Activated CD4-positive, alpha-beta T cell treated with anti-CD3 and anti-CD28 coated beads, Interleukin-2, amount 10 ng/mL, durations not matched to agents 7 days and 5 days (primary cell): ENCODE measurements at regions not wholly inside any gene's neighbourhood (a gene's known extent, or its start where the extent isn't known, plus 50 kb on each side); places are given as distances from the start of the nearest gene placed in this dataset.
"Not testable (repeated sequence)": the region's sequence is repeated elsewhere in the genome, so short reads cannot be mapped to it uniquely, and the experiment has no call there.

Source experiments
- CTCF ChIA-PET: fragments of 350-600 bp; sonication (Branson Sonifier 250); formaldehyde crosslinking; loops from one replicate; lab custom pipeline; 2021; ENCODE audit warnings: antibody characterized with exemption; lab: Charles Lee
- POLR2A ChIA-PET: fragments of 350-600 bp; sonication (Branson Sonifier 250); formaldehyde crosslinking; loops from one replicate; lab custom pipeline; 2021; ENCODE audit warnings: antibody characterized with exemption; lab: Charles Lee
- DNase-seq: peaks from one replicate; pipeline ENCODE4 v3.0.0-alpha.2; 2020
- H3K27ac Mint-ChIP-seq: one replicate; pipeline ENCODE4 v1.8.0; 2021; ENCODE audit warnings: mild to moderate bottlenecking, moderate library complexity, mixed read lengths
- H3K27me3 Mint-ChIP-seq: one replicate; pipeline ENCODE4 v1.8.0; 2021; ENCODE audit warnings: mixed read lengths
- H3K36me3 Mint-ChIP-seq: one replicate; pipeline ENCODE4 v1.8.0; 2021; ENCODE audit warnings: low read depth, mixed read lengths
- H3K4me1 Mint-ChIP-seq: one replicate; pipeline ENCODE4 v1.8.0; 2021; ENCODE audit warnings: mixed read lengths
- H3K4me3 Mint-ChIP-seq: one replicate; pipeline ENCODE4 v1.8.0; 2021; ENCODE audit warnings: mild to moderate bottlenecking, moderate library complexity, mixed read lengths
- H3K9me3 Mint-ChIP-seq: one replicate; pipeline ENCODE4 v1.8.0; 2021; ENCODE audit warnings: mixed read lengths

GRCh38 chr4:75207902-75208301 is 275.0 kb downstream of the PARM1 start:
- Mint-ChIP-seq H3K27ac (no peak overlapping the region), H3K4me3 (no peak overlapping the region), H3K9me3 (no peaks in the 10 kb centered on the region), H3K4me1 (no peaks in the 10 kb centered on the region), H3K27me3 (no peaks in the 10 kb centered on the region), H3K36me3 (no peaks in the 10 kb centered on the region)
- CTCF ChIA-PET: no interaction called here
- POLR2A ChIA-PET: no interaction called here
- no peak for DNase-seq

GRCh38 chr4:75195111-75195510 is 262.2 kb downstream of the PARM1 start:
- Mint-ChIP-seq H3K36me3 (no peaks in the 10 kb centered on the region), H3K27me3 (no peaks in the 10 kb centered on the region), H3K4me1 (no peaks in the 10 kb centered on the region), H3K9me3 (no peaks in the 10 kb centered on the region), H3K4me3 (no peak overlapping the region), H3K27ac (no peak overlapping the region)
- ChIA-PET POLR2A (no interaction called here), CTCF (no interaction called here)
- DNase-seq: no peak

GRCh38 chr4:75194180-75194579 is 261.3 kb downstream of the PARM1 start:
- ChIA-PET POLR2A (no interaction called here), CTCF (interaction anchor here (0.5 kb wide), 1 partner anchor 1427 kb away, joined by 4 read pairs; no protein-coding TSS in a partner anchor)
- Mint-ChIP-seq H3K9me3 (no peaks in the 10 kb centered on the region), H3K27me3 (no peaks in the 10 kb centered on the region), H3K4me1 (no peaks in the 10 kb centered on the region), H3K27ac (no peak overlapping the region), H3K4me3 (no peak overlapping the region), H3K36me3 (no peaks in the 10 kb centered on the region)
- DNase-seq: no peak

GRCh38 chr4:75192182-75192581 is 259.3 kb downstream of the PARM1 start:
- H3K9me3 Mint-ChIP-seq, DNase-seq, H3K36me3 Mint-ChIP-seq, POLR2A ChIA-PET, H3K4me3 Mint-ChIP-seq, H3K4me1 Mint-ChIP-seq, H3K27ac Mint-ChIP-seq, H3K27me3 Mint-ChIP-seq: not testable (repeated sequence)
- CTCF ChIA-PET: interaction anchor here (0.6 kb wide), 1 partner anchor 103 kb away, joined by 5 read pairs; no protein-coding TSS in a partner anchor

- H3K4me3 Mint-ChIP-seq: no peak overlapping the region
These were observed 256.9 kb downstream of the PARM1 start for GRCh38 chr4:75189711-75190335.

GRCh38 chr4:75180790-75181776 is 248.2 kb downstream of the PARM1 start:
- ChIA-PET CTCF (no interaction called here), POLR2A (no interaction called here)
- H3K9me3 Mint-ChIP-seq: no peaks in the 10 kb centered on the region
- H3K4me1 Mint-ChIP-seq: no peaks in the 10 kb centered on the region
- H3K36me3 Mint-ChIP-seq: no peaks in the 10 kb centered on the region
- H3K27ac Mint-ChIP-seq: no peak overlapping the region
- H3K27me3 Mint-ChIP-seq: peaks cover 6% of the 10 kb centered on the region
- no peak overlapping the region for H3K4me3 Mint-ChIP-seq
- DNase-seq: no peak

More at GRCh38 chr4:75189711-75190335, 256.9 kb downstream of the PARM1 start:
- ChIA-PET POLR2A (no interaction called here), CTCF (no interaction called here)
- no peaks in the 10 kb centered on the region for H3K27me3 Mint-ChIP-seq
- H3K27ac Mint-ChIP-seq: no peak overlapping the region
- H3K36me3 Mint-ChIP-seq: no peaks in the 10 kb centered on the region
- no peak for DNase-seq
- H3K9me3 Mint-ChIP-seq: no peaks in the 10 kb centered on the region
- no peaks in the 10 kb centered on the region for H3K4me1 Mint-ChIP-seq

GRCh38 chr4:75180217-75180616 is 247.3 kb downstream of the PARM1 start:
- Mint-ChIP-seq H3K4me3 (no peak overlapping the region), H3K27ac (no peak overlapping the region), H3K36me3 (no peaks in the 10 kb centered on the region), H3K9me3 (no peaks in the 10 kb centered on the region), H3K27me3 (peaks cover 6% of the 10 kb centered on the region), H3K4me1 (no peaks in the 10 kb centered on the region)
- CTCF ChIA-PET: no interaction called here
- DNase-seq: no peak
- POLR2A ChIA-PET: no interaction called here

- Mint-ChIP-seq H3K4me3 (no peak overlapping the region), H3K9me3 (no peaks in the 10 kb centered on the region), H3K36me3 (no peaks in the 10 kb centered on the region), H3K4me1 (no peaks in the 10 kb centered on the region), H3K27ac (no peak overlapping the region), H3K27me3 (peaks cover 6% of the 10 kb centered on the region)
- ChIA-PET CTCF (no interaction called here), POLR2A (no interaction called here)
- no peak for DNase-seq
These were observed 246.6 kb downstream of the PARM1 start for GRCh38 chr4:75179510-75179909.

- no peaks in the 10 kb centered on the region for H3K36me3 Mint-ChIP-seq
- ChIA-PET POLR2A (no interaction called here), CTCF (no interaction called here)
- H3K27me3 Mint-ChIP-seq: no peaks in the 10 kb centered on the region
- no peaks in the 10 kb centered on the region for H3K4me1 Mint-ChIP-seq
- H3K27ac Mint-ChIP-seq: no peak overlapping the region
- no peak overlapping the region for H3K4me3 Mint-ChIP-seq
- no peak for DNase-seq
- H3K9me3 Mint-ChIP-seq: no peaks in the 10 kb centered on the region
These were observed 239.6 kb downstream of the PARM1 start for GRCh38 chr4:75172551-75172950.

GRCh38 chr4:75169427-75169826 is 236.5 kb downstream of the PARM1 start:
- CTCF ChIA-PET: no interaction called here
- POLR2A ChIA-PET: no interaction called here
- H3K27ac Mint-ChIP-seq: no peak overlapping the region
- H3K36me3 Mint-ChIP-seq: no peaks in the 10 kb centered on the region
- no peak overlapping the region for H3K4me3 Mint-ChIP-seq
- H3K4me1 Mint-ChIP-seq: no peaks in the 10 kb centered on the region
- no peak for DNase-seq
- no peaks in the 10 kb centered on the region for H3K27me3 Mint-ChIP-seq
- H3K9me3 Mint-ChIP-seq: peaks cover 11% of the 10 kb centered on the region

- H3K27me3 Mint-ChIP-seq: no peaks in the 10 kb centered on the region
- ChIA-PET POLR2A (no interaction called here), CTCF (no interaction called here)
- H3K4me3 Mint-ChIP-seq: no peak overlapping the region
- H3K4me1 Mint-ChIP-seq: no peaks in the 10 kb centered on the region
- H3K36me3 Mint-ChIP-seq: no peaks in the 10 kb centered on the region
- peaks cover 11% of the 10 kb centered on the region for H3K9me3 Mint-ChIP-seq
- no peak overlapping the region for H3K27ac Mint-ChIP-seq
- DNase-seq: no peak
These were observed 236.1 kb downstream of the PARM1 start for GRCh38 chr4:75169020-75169419.

- ChIA-PET POLR2A (no interaction called here), CTCF (no interaction called here)
- Mint-ChIP-seq H3K4me1 (no peaks in the 10 kb centered on the region), H3K27ac (no peak overlapping the region), H3K36me3 (no peaks in the 10 kb centered on the region), H3K4me3 (no peak overlapping the region), H3K27me3 (no peaks in the 10 kb centered on the region), H3K9me3 (peaks cover 11% of the 10 kb centered on the region)
- DNase-seq: no peak
These were observed 235.6 kb downstream of the PARM1 start for GRCh38 chr4:75168548-75168947.

- H3K9me3 Mint-ChIP-seq: peaks cover 11% of the 10 kb centered on the region
- H3K27ac Mint-ChIP-seq, H3K36me3 Mint-ChIP-seq, H3K27me3 Mint-ChIP-seq, POLR2A ChIA-PET, H3K4me1 Mint-ChIP-seq, CTCF ChIA-PET, DNase-seq, H3K4me3 Mint-ChIP-seq: not testable (repeated sequence)
These were observed 232.2 kb downstream of the PARM1 start for GRCh38 chr4:75165100-75165499.
